Neural cell (in vitro differentiated cells): ENCODE measurements at regions not wholly inside any gene's neighbourhood (a gene's known extent, or its start where the extent isn't known, plus 50 kb on each side); places are given as distances from the start of the nearest gene placed in this dataset.

Experiments used
- CTCF ChIP-seq: fragments of 450-650 bp; IDR thresholded peaks from 2 replicates; pipeline ENCODE4 v1.5.1; 2014; ENCODE audit warnings: antibody characterized with exemption, mild to moderate bottlenecking, moderate library complexity; ENCODE audit not compliant: poor library complexity, severe bottlenecking
- POLR2AphosphoS5 ChIP-seq: IDR thresholded peaks from 2 replicates; pipeline ENCODE4 v1.6.1; 2012
- RAD21 ChIP-seq: fragments of 450-650 bp; conservative IDR thresholded peaks from 2 replicates; pipeline ENCODE4 v1.6.1; 2014; ENCODE audit warnings: antibody characterized with exemption, mild to moderate bottlenecking, moderate library complexity
- SMC3 ChIP-seq: fragments of 450-650 bp; conservative IDR thresholded peaks from 2 replicates; pipeline ENCODE4 v1.6.1; 2014; ENCODE audit warnings: antibody characterized with exemption, mild to moderate bottlenecking, moderate library complexity; ENCODE audit not compliant: poor library complexity
- TAF1 ChIP-seq: IDR thresholded peaks from 2 replicates; pipeline ENCODE4 v1.6.1; 2012; ENCODE audit warnings: low read depth

GRCh38 chr5:158373608-158374395 lies 514.9 kb upstream of the CLINT1 start:
- TF ChIP-seq CTCF (no peak), SMC3 (no peak), POLR2AphosphoS5 (no peak), RAD21 (no peak), TAF1 (no peak)
